ENCODE measurements at regions not wholly inside any gene's neighbourhood (a gene's known extent, or its start where the extent isn't known, plus 50 kb on each side); places are given as distances from the start of the nearest gene placed in this dataset.
"Not testable (repeated sequence)": the region's sequence is repeated elsewhere in the genome, so short reads cannot be mapped to it uniquely, and the experiment has no call there.

DNA sequence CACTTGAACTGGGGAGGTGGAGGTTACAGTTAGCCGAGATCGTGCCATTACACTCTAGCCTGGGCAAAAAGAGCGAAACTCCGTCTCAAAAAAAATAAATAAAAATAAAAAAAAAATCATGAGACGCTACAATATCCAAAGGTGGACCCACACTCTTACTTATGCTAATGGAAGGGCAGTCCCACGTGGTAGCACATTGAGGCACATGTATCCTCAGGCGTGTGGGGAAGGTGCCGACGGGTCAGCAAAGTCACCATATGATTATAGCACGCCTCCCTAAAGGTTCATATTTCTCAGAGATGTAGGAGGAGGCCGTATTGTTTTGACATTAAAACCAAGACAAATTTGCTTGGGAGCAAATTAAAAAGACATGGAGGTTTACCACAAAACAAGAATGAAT lies 201.6 kb downstream of the LRRC70 start:
- Histone ChIP-seq H3K9me3 (no peaks in the 10 kb centered on the region), H3K36me3 (ENCODE audit: insufficient read depth in 1 of 2, low read depth in 1 of 2) (no peaks in the 10 kb centered on the region), H3K4me1 (no peaks in the 10 kb centered on the region), H3K4me3 (no peak overlapping the region), H3K27ac (no peak overlapping the region), H3K27me3 (ENCODE audit: insufficient read depth in 3 of 3, low read length in 2 of 3) (no peaks in the 10 kb centered on the region)
- TF ChIP-seq CTCF (IDR thresholded peaks at IDR 0.05), result no peak
- ATAC-seq, result no peak
- DNase-seq, result no peak
- intact Hi-C loops (cut with DNase I), result no loop called here
- 87 to 90% (median 88%) methylated on average over 11 of the region's 11 CpGs for WGBS, 3 donors

GRCh38 chr5:62779010-62779422 lies 200.4 kb downstream of the LRRC70 start:
- 20 to 21% (median 20%) methylated on average over 5 of the region's 5 CpGs for WGBS, 3 donors

GRCh38 chr5:62778316-62779009 lies 199.8 kb downstream of the LRRC70 start:
- Histone ChIP-seq H3K4me3 (no peak overlapping the region), H3K9me3 (no peaks in the 10 kb centered on the region), H3K27me3 (ENCODE audit: insufficient read depth in 3 of 3, low read length in 2 of 3) (no peaks in the 10 kb centered on the region), H3K36me3 (ENCODE audit: insufficient read depth in 1 of 2, low read depth in 1 of 2) (no peaks in the 10 kb centered on the region), H3K27ac (no peak overlapping the region), H3K4me1 (no peaks in the 10 kb centered on the region)
- ATAC-seq (peak in 1 of 4 donors; percentile 13), DNase-seq (no peak)
- intact Hi-C loops (cut with DNase I), result loop anchor here (2.0 to 10.0 kb wide), 2 partner anchors 314 to 318 kb away; no protein-coding TSS in a partner anchor
- 65 to 73% (median 66%) methylated on average over 3 of the region's 3 CpGs for WGBS, 3 donors
- TF ChIP-seq CTCF (IDR thresholded peaks at IDR 0.05), result no peak

More at GRCh38 chr5:62779010-62779422, 200.4 kb downstream of the LRRC70 start:
- Histone ChIP-seq H3K4me1 (no peaks in the 10 kb centered on the region), H3K27ac (no peak overlapping the region), H3K4me3 (no peak overlapping the region), H3K27me3 (ENCODE audit: insufficient read depth in 3 of 3, low read length in 2 of 3) (no peaks in the 10 kb centered on the region), H3K36me3 (ENCODE audit: insufficient read depth in 1 of 2, low read depth in 1 of 2) (no peaks in the 10 kb centered on the region), H3K9me3 (no peaks in the 10 kb centered on the region)
- intact Hi-C loops (cut with DNase I), result loop anchor here (2.0 to 10.0 kb wide), 2 partner anchors 314 to 318 kb away; no protein-coding TSS in a partner anchor
- DNase-seq, result no peak
- peak; percentile 63 for TF ChIP-seq CTCF (IDR thresholded peaks at IDR 0.05)
- ATAC-seq, result peak in 2 of 4 donors; percentile 57 to 77

DNA sequence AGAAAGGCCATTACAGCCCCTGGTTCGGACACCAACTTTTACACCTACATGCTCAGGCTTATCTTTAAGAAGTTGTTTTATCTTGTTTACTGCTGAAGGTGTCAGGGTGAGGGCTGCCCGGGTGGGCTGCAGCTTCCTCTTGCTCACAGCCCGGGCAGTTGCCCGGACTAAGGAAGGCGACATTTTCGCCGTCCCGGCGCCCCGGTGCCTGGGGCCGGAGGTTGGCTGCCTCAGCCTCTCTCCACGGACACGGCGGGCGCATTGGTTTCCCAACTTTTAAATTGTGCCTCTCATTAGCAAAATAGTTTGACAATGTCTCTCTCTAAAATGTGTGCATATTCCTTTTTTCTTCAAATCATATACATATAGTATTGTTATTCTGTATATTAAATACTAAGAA lies 198.5 kb downstream of the LRRC70 start:
- H3K27me3 ChIP-seq (ENCODE audit: insufficient read depth in 3 of 3, low read length in 2 of 3); H3K27ac ChIP-seq; H3K9me3 ChIP-seq; H3K4me3 ChIP-seq; ATAC-seq; DNase-seq; H3K4me1 ChIP-seq; H3K36me3 ChIP-seq (ENCODE audit: insufficient read depth in 1 of 2, low read depth in 1 of 2): not testable (repeated sequence)
- 90 to 93% (median 92%) methylated on average over 15 of the region's 15 CpGs for WGBS, 3 donors
- intact Hi-C loops (cut with DNase I), result loop anchor here in 1 of 2 donors (10.0 kb wide), 1 partner anchor 312 kb away; no protein-coding TSS in a partner anchor

DNA sequence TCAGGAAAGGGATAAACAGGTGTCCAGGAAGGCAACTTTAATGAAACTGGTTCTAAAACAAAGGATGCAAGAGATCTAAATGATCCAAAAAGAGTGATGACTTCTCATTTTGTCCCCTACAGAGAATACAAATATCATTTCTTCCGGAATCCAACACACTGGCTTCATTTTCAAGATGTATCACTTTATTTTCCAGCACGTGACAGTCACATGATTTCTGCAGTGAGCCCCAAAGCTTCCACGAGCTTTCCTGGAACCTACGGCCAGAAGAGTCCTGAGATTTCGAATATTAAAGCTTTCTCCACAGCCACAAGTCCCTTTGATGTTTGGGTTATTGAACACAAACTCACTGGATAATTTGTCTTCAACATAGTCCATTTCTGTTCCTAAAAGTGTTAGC lies 198.0 kb downstream of the LRRC70 start:
- WGBS, 3 donors, result 78 to 81% (median 80%) methylated on average over 5 of the region's 5 CpGs
- H3K27me3 ChIP-seq (ENCODE audit: insufficient read depth in 3 of 3, low read length in 2 of 3); ATAC-seq; H3K4me3 ChIP-seq; H3K4me1 ChIP-seq; H3K9me3 ChIP-seq; H3K36me3 ChIP-seq (ENCODE audit: insufficient read depth in 1 of 2, low read depth in 1 of 2); DNase-seq; H3K27ac ChIP-seq: not testable (repeated sequence)
- intact Hi-C loops (cut with DNase I), result loop anchor here in 1 of 2 donors (10.0 kb wide), 1 partner anchor 312 kb away; no protein-coding TSS in a partner anchor
